AG04449 (cell line): ENCODE measurements at regions not wholly inside any gene's neighbourhood (a gene's known extent, or its start where the extent isn't known, plus 50 kb on each side); places are given as distances from the start of the nearest gene placed in this dataset.
"Not testable (repeated sequence)": the region's sequence is repeated elsewhere in the genome, so short reads cannot be mapped to it uniquely, and the experiment has no call there.

Experiments used
- CTCF ChIA-PET: fragments of 350-600 bp; formaldehyde crosslinking; extraction: SDS; loops from one replicate; lab custom pipeline; 2021; ENCODE audit warnings: antibody characterized with exemption; lab: Yijun Ruan, JAX
- POLR2A ChIA-PET: fragments of 400-600, 350-600 bp; formaldehyde crosslinking; extraction: SDS; loops from one replicate; lab custom pipeline; 2020; ENCODE audit warnings: antibody characterized with exemption, inconsistent platforms; lab: Yijun Ruan, JAX
- DNase-seq: peaks from one replicate; pipeline ENCODE4 v3.0.0-alpha.2; 2010; ENCODE audit warnings: low read depth, low spot score
- H3K4me3 ChIP-seq: 2 replicates; pipeline ENCODE4 v1.5.1; 2011; ENCODE audit warnings: low read depth, mild to moderate bottlenecking, control low read depth, low read length
- TF ChIP-seq, protein P1 (sequence below): IDR thresholded peaks from one replicate; pipeline ENCODE4 v1.5.1; 2011; ENCODE audit warnings: mild to moderate bottlenecking, moderate library complexity, low read length, control low read depth, inconsistent platforms; ENCODE audit not compliant: insufficient read depth; ENCODE audit errors: missing control alignments

DNA sequence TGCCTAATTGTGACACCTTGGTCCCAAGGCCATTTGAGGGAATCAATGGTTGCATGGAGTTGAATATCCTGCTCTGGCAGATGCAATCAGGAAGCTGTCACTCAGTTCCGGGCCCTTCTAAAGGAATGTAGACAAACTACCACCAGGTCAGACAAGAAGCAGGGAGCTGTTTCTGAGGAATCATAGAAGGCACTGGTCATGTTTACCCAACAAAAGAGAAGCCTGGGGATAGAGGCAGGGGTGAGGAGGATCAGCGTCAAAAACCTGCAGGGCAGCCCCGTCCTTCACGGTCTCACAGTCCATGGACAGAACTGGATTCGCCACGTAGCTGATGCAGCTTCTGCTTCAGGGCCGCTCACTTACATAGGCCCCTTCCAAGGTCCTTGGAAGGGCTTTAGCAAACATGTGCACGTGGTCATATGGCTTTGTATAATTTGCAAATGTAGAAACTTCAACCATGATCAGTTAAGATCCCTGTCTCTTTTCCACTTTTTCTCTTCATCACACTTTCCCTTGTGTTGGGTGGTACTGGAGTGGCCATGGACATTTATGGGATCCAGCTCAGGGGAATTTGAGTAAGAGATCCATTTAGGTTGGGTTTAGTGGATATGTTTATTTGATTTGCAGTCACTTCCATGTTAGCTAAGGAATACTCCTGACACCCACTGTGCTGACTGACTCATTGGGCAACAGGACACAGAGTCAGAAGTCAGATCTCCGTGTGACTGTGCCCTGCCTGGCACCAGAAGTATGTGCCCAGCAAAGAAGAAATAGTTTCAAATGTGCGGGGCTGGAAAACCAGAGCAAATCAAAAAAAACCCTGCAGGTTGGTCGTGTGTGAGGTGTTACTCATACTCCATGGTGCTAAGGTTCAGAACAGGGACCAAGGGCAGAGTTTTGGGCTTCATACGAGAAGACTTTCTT is 60.0 kb upstream of the ZFAND3 start:
- no peak for DNase-seq
- POLR2A ChIA-PET: interaction anchor here (0.5 kb wide), 1 partner anchor 15 kb away, joined by 4 read pairs; no protein-coding TSS in a partner anchor
- no peak overlapping the region for H3K4me3 ChIP-seq
- CTCF ChIA-PET: interaction anchor here (1.2 to 1.5 kb wide), 3 partner anchors 10 to 54 kb away, joined by 3 to 7 read pairs (median 3); no protein-coding TSS in a partner anchor
- TF ChIP-seq, protein P1, sequence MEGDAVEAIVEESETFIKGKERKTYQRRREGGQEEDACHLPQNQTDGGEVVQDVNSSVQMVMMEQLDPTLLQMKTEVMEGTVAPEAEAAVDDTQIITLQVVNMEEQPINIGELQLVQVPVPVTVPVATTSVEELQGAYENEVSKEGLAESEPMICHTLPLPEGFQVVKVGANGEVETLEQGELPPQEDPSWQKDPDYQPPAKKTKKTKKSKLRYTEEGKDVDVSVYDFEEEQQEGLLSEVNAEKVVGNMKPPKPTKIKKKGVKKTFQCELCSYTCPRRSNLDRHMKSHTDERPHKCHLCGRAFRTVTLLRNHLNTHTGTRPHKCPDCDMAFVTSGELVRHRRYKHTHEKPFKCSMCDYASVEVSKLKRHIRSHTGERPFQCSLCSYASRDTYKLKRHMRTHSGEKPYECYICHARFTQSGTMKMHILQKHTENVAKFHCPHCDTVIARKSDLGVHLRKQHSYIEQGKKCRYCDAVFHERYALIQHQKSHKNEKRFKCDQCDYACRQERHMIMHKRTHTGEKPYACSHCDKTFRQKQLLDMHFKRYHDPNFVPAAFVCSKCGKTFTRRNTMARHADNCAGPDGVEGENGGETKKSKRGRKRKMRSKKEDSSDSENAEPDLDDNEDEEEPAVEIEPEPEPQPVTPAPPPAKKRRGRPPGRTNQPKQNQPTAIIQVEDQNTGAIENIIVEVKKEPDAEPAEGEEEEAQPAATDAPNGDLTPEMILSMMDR: no peak

DNA sequence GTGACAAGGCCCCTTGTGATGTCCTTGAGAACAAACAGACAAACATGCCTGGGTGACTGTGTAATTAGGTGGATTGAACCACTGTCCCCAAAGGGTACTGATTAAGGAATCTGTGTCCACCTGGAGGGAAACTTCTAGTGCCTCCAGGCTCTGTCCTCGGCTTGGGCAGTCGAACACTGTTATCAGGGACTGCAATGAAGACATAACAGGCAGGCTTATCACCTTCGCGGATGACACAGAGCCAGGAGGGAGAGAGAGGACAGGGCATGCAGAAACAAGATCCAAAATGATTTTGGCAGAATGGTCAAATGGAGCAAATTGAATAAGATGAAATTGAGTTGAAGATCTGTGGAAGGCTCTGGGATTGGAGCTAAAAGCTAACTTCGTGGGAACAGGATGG is 60.9 kb upstream of the ZFAND3 start:
- DNase-seq: no peak
- ChIA-PET CTCF (interaction anchor here (1.2 to 1.4 kb wide), 2 partner anchors 11 to 49 kb away, joined by 3 read pairs; no protein-coding TSS in a partner anchor), POLR2A (no interaction called here)

DNA sequence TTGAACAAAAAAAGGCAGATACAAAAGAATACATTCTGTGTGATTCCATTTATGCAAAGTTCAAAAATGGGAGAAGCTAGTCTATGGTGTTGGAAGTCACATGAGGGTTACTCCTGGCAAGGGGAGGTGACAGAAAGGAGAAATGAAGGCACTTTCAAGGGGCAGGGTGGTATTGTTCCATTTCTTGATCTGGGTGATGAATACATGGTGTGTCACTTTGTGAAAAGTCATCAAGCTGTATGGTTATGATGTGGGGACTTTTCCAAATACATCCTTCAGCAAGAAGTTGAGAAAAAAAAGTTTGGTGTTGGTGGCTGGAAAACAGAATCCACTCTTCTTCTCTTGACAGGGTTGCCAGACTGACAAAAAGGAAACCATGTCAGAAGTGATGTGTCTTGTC is 60.6 kb upstream of the MDGA1 start:
- POLR2A ChIA-PET: no interaction called here
- TF ChIP-seq, protein P1: no peak
- no peak for DNase-seq
- CTCF ChIA-PET: interaction anchor here (1.2 kb wide), 1 partner anchor 11 kb away, joined by 3 read pairs; no protein-coding TSS in a partner anchor
- no peak overlapping the region for H3K4me3 ChIP-seq

More for the DNA sequence above, 60.9 kb upstream of the ZFAND3 start:
- TF ChIP-seq, protein P1: no peak
- H3K4me3 ChIP-seq: no peak overlapping the region

DNA sequence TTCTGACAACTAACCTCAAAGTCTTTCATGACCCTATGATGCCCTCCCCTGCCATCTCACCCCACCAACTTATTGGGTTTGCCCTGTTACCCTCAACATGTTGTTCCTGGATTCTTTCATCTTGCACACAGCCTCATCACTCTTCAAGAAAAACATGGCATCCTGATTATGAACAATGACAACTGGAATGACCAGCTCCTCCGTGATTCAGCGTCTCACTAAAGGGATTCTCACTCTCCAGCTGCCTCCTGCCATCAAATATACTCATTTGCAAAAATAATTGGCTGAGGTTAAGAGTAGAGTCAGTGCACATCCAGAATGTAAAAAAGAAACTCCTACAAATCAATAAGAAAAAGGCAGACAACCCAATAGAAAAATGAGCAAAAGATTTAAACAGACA is 59.7 kb upstream of the MDGA1 start:
- ChIA-PET CTCF (interaction anchor here (1.1 to 1.2 kb wide), 4 partner anchors 15 to 737 kb away, joined by 3 to 4 read pairs (median 4); no protein-coding TSS in a partner anchor), POLR2A (no interaction called here)
- no peak overlapping the region for H3K4me3 ChIP-seq
- TF ChIP-seq, protein P1: no peak
- DNase-seq: no peak

DNA sequence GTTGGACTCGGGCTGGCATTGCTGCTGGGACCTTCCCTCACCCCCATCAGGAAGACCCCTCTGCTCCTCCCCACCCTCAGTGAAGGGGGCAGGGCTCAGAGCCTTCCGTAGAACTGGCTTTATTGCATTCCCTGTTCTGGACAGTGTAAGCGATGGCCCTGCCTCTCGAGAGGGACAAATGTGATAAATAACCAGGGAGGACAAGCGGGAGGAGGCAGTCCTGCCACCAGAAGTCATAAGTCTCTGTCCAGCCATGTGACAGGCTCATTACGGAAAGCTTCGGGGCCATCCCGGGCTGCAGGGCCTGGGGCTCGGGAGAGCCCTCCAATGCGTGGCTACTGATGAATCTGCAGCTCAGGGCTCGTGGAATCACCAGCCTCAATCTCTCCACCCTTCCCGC is 58.5 kb upstream of the MDGA1 start:
- POLR2A ChIA-PET: no interaction called here
- TF ChIP-seq, protein P1: no peak

DNA sequence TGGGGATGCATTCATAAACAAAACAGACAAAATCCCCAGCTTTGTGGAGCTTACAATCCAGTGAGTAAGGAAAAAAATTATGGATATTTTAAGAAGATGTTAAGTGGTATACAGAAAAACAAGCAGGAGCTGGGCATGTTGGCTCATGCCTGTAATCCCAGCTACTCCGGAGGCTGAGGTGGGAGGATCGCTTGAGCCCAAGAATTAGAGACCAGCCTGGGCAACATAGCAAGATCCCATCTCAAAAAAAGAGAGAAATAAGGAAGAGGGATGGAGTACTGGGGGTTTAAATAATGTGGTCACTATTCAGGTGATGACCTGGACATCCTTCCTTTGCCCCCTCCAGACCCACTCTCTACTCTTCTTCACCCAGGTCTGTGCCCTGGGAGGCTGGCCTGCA is 55.0 kb upstream of the MDGA1 start:
- H3K4me3 ChIP-seq: no peak overlapping the region
- TF ChIP-seq, protein P1: no peak
- no peak for DNase-seq
- ChIA-PET CTCF (interaction anchor here (1.1 to 1.3 kb wide), 2 partner anchors 9 to 38 kb away, joined by 3 to 4 read pairs; no protein-coding TSS in a partner anchor), POLR2A (no interaction called here)

More for the DNA sequence above, 58.5 kb upstream of the MDGA1 start:
- H3K4me3 ChIP-seq: no peak overlapping the region
- no peak for DNase-seq
- CTCF ChIA-PET: interaction anchor here (1.1 to 1.2 kb wide), 3 partner anchors 14 to 277 kb away, joined by 3 to 4 read pairs (median 3); no protein-coding TSS in a partner anchor

DNA sequence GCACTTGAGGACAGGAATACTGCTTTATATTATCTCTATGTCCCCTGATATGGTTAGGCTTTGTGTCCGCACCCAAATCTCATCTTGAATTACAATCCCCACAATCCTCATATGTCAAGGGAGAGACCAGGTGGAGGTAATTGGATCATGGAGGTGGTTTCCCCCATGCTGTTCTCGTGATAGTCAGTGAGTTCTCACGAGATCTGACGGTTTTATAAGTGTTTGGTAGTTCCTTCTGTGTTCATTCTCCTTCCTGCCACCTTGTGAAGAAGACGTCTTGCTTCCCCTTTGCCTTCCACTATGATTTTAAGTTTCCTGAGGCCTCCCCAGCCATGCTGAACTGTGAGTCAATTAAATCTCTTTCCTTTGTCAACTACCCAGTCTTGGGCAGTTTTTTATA is 51.7 kb upstream of the MDGA1 start:
- POLR2A ChIA-PET, CTCF ChIA-PET, H3K4me3 ChIP-seq, DNase-seq: not testable (repeated sequence)
